NCI-H69 (cell line): ENCODE measurements at regions not wholly inside any gene's neighbourhood (a gene's known extent, or its start where the extent isn't known, plus 50 kb on each side); places are given as distances from the start of the nearest gene placed in this dataset.
"Not testable (repeated sequence)": the region's sequence is repeated elsewhere in the genome, so short reads cannot be mapped to it uniquely, and the experiment has no call there.

Source experiments
- DNase-seq: peaks from one replicate; lab custom pipeline; 2025; lab: John Stamatoyannopoulos, UW

- no peak for DNase-seq
These were observed 369.6 kb downstream of the IRX2 start for GRCh38 chr5:2381861-2382260.

GRCh38 chr5:2381070-2381469 is 370.4 kb downstream of the IRX2 start:
- DNase-seq: no peak

GRCh38 chr5:2378976-2379375 is 372.5 kb downstream of the IRX2 start:
- no peak for DNase-seq

- DNase-seq: no peak
These were observed 373.4 kb downstream of the IRX2 start for GRCh38 chr5:2378108-2378507.

GRCh38 chr5:2376486-2376885 is 375.0 kb downstream of the IRX2 start:
- no peak for DNase-seq

- DNase-seq: no peak
These were observed 375.7 kb downstream of the IRX2 start for GRCh38 chr5:2375757-2376250.

GRCh38 chr5:2375291-2375690 is 376.2 kb downstream of the IRX2 start:
- DNase-seq: no peak

GRCh38 chr5:2374703-2375102 is 376.8 kb downstream of the IRX2 start:
- no peak for DNase-seq

GRCh38 chr5:2373631-2374030 is 377.8 kb downstream of the IRX2 start:
- DNase-seq: no peak

GRCh38 chr5:2371419-2371710 is 380.1 kb downstream of the IRX2 start:
- DNase-seq: no peak

- DNase-seq: no peak
These were observed 380.7 kb downstream of the IRX2 start for GRCh38 chr5:2370626-2371418.

- no peak for DNase-seq
These were observed 382.3 kb downstream of the IRX2 start for GRCh38 chr5:2369178-2369577.

- no peak for DNase-seq
These were observed 384.7 kb downstream of the IRX2 start for GRCh38 chr5:2366816-2367215.

- no peak for DNase-seq
These were observed 394.2 kb downstream of the IRX2 start for GRCh38 chr5:2357309-2357708.

- DNase-seq: no peak
These were observed 395.6 kb downstream of the IRX2 start for GRCh38 chr5:2355859-2356258.

GRCh38 chr5:2353871-2354440 is 397.5 kb downstream of the IRX2 start:
- no peak for DNase-seq

GRCh38 chr5:2353211-2353610 is 398.3 kb downstream of the IRX2 start:
- no peak for DNase-seq

- DNase-seq: no peak
These were observed 399.2 kb downstream of the IRX2 start for GRCh38 chr5:2352101-2352861.

GRCh38 chr5:2349768-2350167 is 401.7 kb downstream of the IRX2 start:
- DNase-seq: not testable (repeated sequence)

- DNase-seq: no peak
These were observed 412.8 kb downstream of the IRX2 start for GRCh38 chr5:2338686-2339085.

- no peak for DNase-seq
These were observed 415.6 kb downstream of the IRX2 start for GRCh38 chr5:2335733-2336515.

- no peak for DNase-seq
These were observed 416.2 kb downstream of the IRX2 start for GRCh38 chr5:2335125-2335732.
